Colonic mucosa (tissue), 4 donors: ENCODE measurements at regions not wholly inside any gene's neighbourhood (a gene's known extent, or its start where the extent isn't known, plus 50 kb on each side); places are given as distances from the start of the nearest gene placed in this dataset.

Source experiments
- DNase-seq: peaks from one replicate; pipeline ENCODE4 v3.0.0-alpha.2; 2020
- H3K27ac ChIP-seq: fragments of 200-600 bp; one replicate; pipeline ENCODE4 v1.8.0; 2021
- H3K27me3 ChIP-seq: fragments of 200-600 bp; one replicate; pipeline ENCODE4 v1.8.0; 2021
- H3K36me3 ChIP-seq: fragments of 200-600 bp; one replicate; pipeline ENCODE4 v1.8.0; 2021
- H3K4me1 ChIP-seq: fragments of 200-600 bp; one replicate; pipeline ENCODE4 v1.8.0; 2021; ENCODE audit warnings: mild to moderate bottlenecking
- H3K4me3 ChIP-seq: fragments of 200-600 bp; one replicate; pipeline ENCODE4 v1.8.0; 2021
- H3K9ac ChIP-seq, 2 donors: one replicate each; pipeline ENCODE4 v1.7.0; 2013; ENCODE audit warnings: control low read depth in 2 of 2, low read depth in 2 of 2, low read length in 2 of 2
- H3K9me3 ChIP-seq: fragments of 200-600 bp; one replicate; pipeline ENCODE4 v1.8.0; 2021
- intact Hi-C: fragments of 100-400 bp; cut with DNase I; formaldehyde crosslinking; loops from one replicate; pipeline ENCODE4 v1.14.1; 2022
- TF ChIP-seq, protein P1 (sequence below): fragments of 200-600 bp; IDR thresholded peaks from one replicate; pipeline ENCODE4 v1.8.0; 2022; ENCODE audit warnings: antibody characterized with exemption, mild to moderate bottlenecking
- donor health status: healthy.
- donor health status: DM: no; HTN: no; CAD: no.
- donor health status: DM: no; HTN: no; CAD: no.

- DNase-seq: no peak
- Histone ChIP-seq H3K27me3 (no peaks in the 10 kb centered on the region), H3K4me3 (no peak overlapping the region), H3K4me1 (no peaks in the 10 kb centered on the region), H3K9me3 (no peaks in the 10 kb centered on the region), H3K9ac (no peak overlapping the region), H3K27ac (no peak overlapping the region), H3K36me3 (no peaks in the 10 kb centered on the region)
- intact Hi-C loops: no loop called here
- TF ChIP-seq, protein P1, sequence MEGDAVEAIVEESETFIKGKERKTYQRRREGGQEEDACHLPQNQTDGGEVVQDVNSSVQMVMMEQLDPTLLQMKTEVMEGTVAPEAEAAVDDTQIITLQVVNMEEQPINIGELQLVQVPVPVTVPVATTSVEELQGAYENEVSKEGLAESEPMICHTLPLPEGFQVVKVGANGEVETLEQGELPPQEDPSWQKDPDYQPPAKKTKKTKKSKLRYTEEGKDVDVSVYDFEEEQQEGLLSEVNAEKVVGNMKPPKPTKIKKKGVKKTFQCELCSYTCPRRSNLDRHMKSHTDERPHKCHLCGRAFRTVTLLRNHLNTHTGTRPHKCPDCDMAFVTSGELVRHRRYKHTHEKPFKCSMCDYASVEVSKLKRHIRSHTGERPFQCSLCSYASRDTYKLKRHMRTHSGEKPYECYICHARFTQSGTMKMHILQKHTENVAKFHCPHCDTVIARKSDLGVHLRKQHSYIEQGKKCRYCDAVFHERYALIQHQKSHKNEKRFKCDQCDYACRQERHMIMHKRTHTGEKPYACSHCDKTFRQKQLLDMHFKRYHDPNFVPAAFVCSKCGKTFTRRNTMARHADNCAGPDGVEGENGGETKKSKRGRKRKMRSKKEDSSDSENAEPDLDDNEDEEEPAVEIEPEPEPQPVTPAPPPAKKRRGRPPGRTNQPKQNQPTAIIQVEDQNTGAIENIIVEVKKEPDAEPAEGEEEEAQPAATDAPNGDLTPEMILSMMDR: no peak
Observed at GRCh38 chr22:49230194-49230577, 597.5 kb downstream of the BRD1 start.

- no peak for DNase-seq
- Histone ChIP-seq H3K4me3 (no peak overlapping the region), H3K9ac (no peak overlapping the region), H3K36me3 (no peaks in the 10 kb centered on the region), H3K27ac (no peak overlapping the region), H3K27me3 (no peaks in the 10 kb centered on the region), H3K9me3 (no peaks in the 10 kb centered on the region), H3K4me1 (no peaks in the 10 kb centered on the region)
- intact Hi-C loops: no loop called here
- TF ChIP-seq, protein P1: no peak
Observed at GRCh38 chr22:49229483-49230193, 598.0 kb downstream of the BRD1 start.

DNA sequence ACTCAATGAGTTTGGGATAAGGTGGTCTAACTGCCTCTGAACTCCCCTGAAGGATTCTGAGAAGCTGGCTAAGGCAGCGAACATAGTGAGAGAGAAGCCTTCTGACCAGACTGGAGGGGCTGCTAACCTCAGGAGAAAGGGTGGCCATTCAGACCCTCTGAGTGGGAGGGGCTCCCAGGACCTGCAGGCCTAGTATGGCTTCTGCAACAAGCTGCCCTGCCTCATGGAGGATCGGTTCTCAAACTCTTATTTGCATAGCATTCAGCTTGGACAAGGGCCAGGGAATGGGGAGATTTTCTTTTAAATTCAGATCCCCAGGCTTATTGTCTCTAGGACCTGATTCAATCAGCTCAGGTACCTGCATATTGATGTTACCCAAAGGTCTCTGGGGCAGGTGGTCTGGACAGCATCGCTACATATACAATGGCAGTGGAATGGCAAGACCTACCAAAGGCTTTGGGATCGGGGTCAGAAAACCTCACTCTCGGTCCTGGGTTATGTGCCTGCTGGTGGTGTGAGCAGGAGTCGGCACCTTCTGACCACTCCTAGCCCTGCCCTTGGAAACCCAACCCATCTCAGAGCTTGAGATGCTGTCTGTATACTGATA, 599.1 kb downstream of the BRD1 start:
- TF ChIP-seq, protein P1: no peak
- DNase-seq: no peak
- intact Hi-C loops: no loop called here
- Histone ChIP-seq H3K27me3 (no peaks in the 10 kb centered on the region), H3K9ac (no peak overlapping the region), H3K27ac (no peak overlapping the region), H3K9me3 (no peaks in the 10 kb centered on the region), H3K36me3 (no peaks in the 10 kb centered on the region), H3K4me3 (no peak overlapping the region), H3K4me1 (no peaks in the 10 kb centered on the region)

DNA sequence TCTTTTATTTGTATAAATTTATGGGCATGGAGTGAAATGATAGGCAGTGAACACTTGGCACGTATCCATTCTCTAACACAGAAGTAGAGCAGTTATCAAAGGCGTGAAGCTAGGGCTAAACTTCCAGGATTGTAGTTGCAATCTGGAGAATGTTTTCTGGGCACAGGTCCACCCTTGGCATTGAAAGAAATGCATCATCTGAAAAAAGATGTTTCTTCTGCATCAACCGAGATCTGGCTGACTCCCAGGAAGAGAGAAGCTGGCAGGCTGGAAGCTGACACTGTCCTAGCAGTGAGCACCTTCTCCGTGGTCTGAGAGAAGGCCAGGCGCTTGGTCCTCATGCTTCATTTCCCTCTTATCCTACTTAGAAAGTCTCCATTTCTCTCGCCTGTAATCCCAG, 600.0 kb downstream of the BRD1 start:
- intact Hi-C loops: no loop called here
- no peak for DNase-seq
- Histone ChIP-seq H3K4me1 (no peaks in the 10 kb centered on the region), H3K9ac (no peak overlapping the region), H3K27ac (no peak overlapping the region), H3K36me3 (no peaks in the 10 kb centered on the region), H3K4me3 (no peak overlapping the region), H3K27me3 (no peaks in the 10 kb centered on the region), H3K9me3 (no peaks in the 10 kb centered on the region)
- TF ChIP-seq, protein P1: no peak

- Histone ChIP-seq H3K27me3 (no peaks in the 10 kb centered on the region), H3K27ac (no peak overlapping the region), H3K4me3 (no peak overlapping the region), H3K9ac (no peak overlapping the region), H3K9me3 (no peaks in the 10 kb centered on the region), H3K36me3 (no peaks in the 10 kb centered on the region), H3K4me1 (no peaks in the 10 kb centered on the region)
- intact Hi-C loops: no loop called here
- TF ChIP-seq, protein P1: no peak
- DNase-seq: no peak
Observed at GRCh38 chr22:49226096-49226495, 601.6 kb downstream of the BRD1 start.
